H1 (cell line): ENCODE measurements at regions not wholly inside any gene's neighbourhood (a gene's known extent, or its start where the extent isn't known, plus 50 kb on each side); places are given as distances from the start of the nearest gene placed in this dataset.
A peak's percentile ranks its signal among the peaks of the same experiment; 100 is the strongest.

Experiments
- CTCF ChIA-PET: fragments of 300-600 bp; sonication (Branson Sonifier 250); formaldehyde crosslinking; loops from one replicate; lab custom pipeline; 2021; ENCODE audit not compliant: partially characterized antibody; lab: Charles Lee
- POLR2A ChIA-PET: fragments of 300-600 bp; sonication (Branson Sonifier 250); formaldehyde crosslinking; loops from one replicate; lab custom pipeline; 2021; ENCODE audit warnings: inconsistent platforms; ENCODE audit not compliant: partially characterized antibody; lab: Charles Lee
- DNase-seq, 2 experiments: peaks; one replicate each; pipeline versions ENCODE4 v3.0.0 to v3.0.0-alpha.2; 2010 to 2022; ENCODE audit warnings: low spot score in 2 of 2, low read depth in 1 of 2, mixed read lengths in 1 of 2
- FAIRE-seq: peaks from 2 replicates; lab custom pipeline; 2011; peaks lifted over from hg19 to GRCh38; lab: Jason Lieb, UNC
- H2AFZ ChIP-seq: 2 replicates; pipeline ENCODE4 v1.8.1; 2012; ENCODE audit warnings: low read length, inconsistent platforms
- H2AK5ac ChIP-seq: 2 replicates; pipeline ENCODE4 v1.6.1; 2013; ENCODE audit warnings: low read depth, low read length
- H2BK120ac ChIP-seq: replicated peaks from 2 replicates; pipeline ENCODE3; 2013; ENCODE audit warnings: low read depth, low read length, inconsistent platforms
- H2BK12ac ChIP-seq: 2 replicates; pipeline ENCODE4 v1.6.1; 2013; ENCODE audit warnings: low read depth, low read length
- H2BK15ac ChIP-seq: 2 replicates; pipeline ENCODE4 v1.6.1; 2013; ENCODE audit warnings: low read length
- H2BK20ac ChIP-seq: 2 replicates; pipeline ENCODE4 v1.6.1; 2013; ENCODE audit warnings: low read length
- H2BK5ac ChIP-seq: 2 replicates; pipeline ENCODE4 v1.6.1; 2013; ENCODE audit warnings: low read depth, low read length
- H3K14ac ChIP-seq: 2 replicates; pipeline ENCODE4 v1.6.1; 2013; ENCODE audit warnings: inconsistent platforms; ENCODE audit not compliant: insufficient read length
- H3K18ac ChIP-seq: 2 replicates; pipeline ENCODE4 v1.6.1; 2013; ENCODE audit warnings: low read length; ENCODE audit errors: extremely low read depth
- H3K23ac ChIP-seq: 2 replicates; pipeline ENCODE4 v1.6.1; 2013; ENCODE audit warnings: inconsistent platforms; ENCODE audit not compliant: insufficient read length
- H3K23me2 ChIP-seq: 2 replicates; pipeline ENCODE4 v1.6.1; 2013; ENCODE audit warnings: low read depth, low read length
- H3K27ac ChIP-seq: 2 replicates; pipeline ENCODE4 v1.6.1; 2011; ENCODE audit warnings: low read depth, low read length, inconsistent platforms
- H3K27me3 ChIP-seq, 4 experiments: replicated peaks in 1 of 4; 1 replicate in 1 of 4; 2 replicates in 3 of 4; pipeline versions ENCODE4 v1.6.1 to v1.8.1; 2011 to 2013; ENCODE audit warnings: low read length in 3 of 4, mild to moderate bottlenecking in 3 of 4, inconsistent platforms in 2 of 4, mixed read lengths in 2 of 4, moderate library complexity in 1 of 4; ENCODE audit not compliant: control insufficient read depth in 3 of 4, insufficient read depth in 3 of 4; ENCODE audit errors: extremely low read depth in 1 of 4
- H3K36me3 ChIP-seq, 4 experiments: 2 replicates each; pipeline versions ENCODE4 v1.6.1 to v1.8.1; 2011 to 2013; ENCODE audit warnings: mild to moderate bottlenecking in 4 of 4, low read length in 3 of 4, moderate library complexity in 2 of 4, control low read depth in 1 of 4, inconsistent platforms in 1 of 4; ENCODE audit not compliant: insufficient read depth in 4 of 4, control insufficient read depth in 2 of 4
- H3K4ac ChIP-seq: replicated peaks from 2 replicates; pipeline ENCODE3; 2013; ENCODE audit warnings: low read length, low read depth, mixed read lengths, inconsistent platforms; ENCODE audit not compliant: insufficient read length
- H3K4me1 ChIP-seq, 4 experiments: replicated peaks in 1 of 4; 1 replicate in 1 of 4; 2 replicates in 3 of 4; pipeline versions ENCODE4 v1.6.1 to v1.8.1; 2011 to 2013; ENCODE audit warnings: low read length in 3 of 4, inconsistent platforms in 2 of 4, mixed read lengths in 1 of 4; ENCODE audit not compliant: insufficient read depth in 4 of 4, control insufficient read depth in 3 of 4
- H3K4me2 ChIP-seq, 2 experiments: 2 replicates each; pipeline versions ENCODE4 v1.6.1 to v1.8.1; 2011 to 2013; ENCODE audit warnings: low read depth in 2 of 2, low read length in 2 of 2, control low read depth in 1 of 2, inconsistent platforms in 1 of 2, mild to moderate bottlenecking in 1 of 2; ENCODE audit not compliant: insufficient read depth in 1 of 2
- H3K4me3 ChIP-seq, 4 experiments: fragments of 200-600, 300-600 bp in 1 of 4; sonication (generic), shearing (Covaris generic), sonication (Bioruptor Twin) in 1 of 4; 2 replicates each; pipeline versions ENCODE4 v1.5.1 to v1.8.1; 2011 to 2016; ENCODE audit warnings: low read length in 4 of 4, low read depth in 3 of 4, control low read depth in 2 of 4, inconsistent platforms in 2 of 4, mild to moderate bottlenecking in 2 of 4, mixed read lengths in 1 of 4, moderate library complexity in 1 of 4; ENCODE audit not compliant: insufficient read depth in 2 of 4; ENCODE audit errors: extremely low read depth in 1 of 4
- H3K56ac ChIP-seq: replicated peaks from 2 replicates; pipeline ENCODE3; 2013; ENCODE audit warnings: low read depth, mild to moderate bottlenecking, mixed read lengths, low read length, inconsistent platforms; ENCODE audit not compliant: insufficient read length
- H3K79me1 ChIP-seq: 2 replicates; pipeline ENCODE4 v1.6.1; 2013; ENCODE audit warnings: low read depth, low read length, control low read depth
- H3K79me2 ChIP-seq, 2 experiments: 2 replicates each; pipeline versions ENCODE4 v1.6.1 to v1.8.1; 2012 to 2013; ENCODE audit warnings: low read length in 2 of 2, mild to moderate bottlenecking in 2 of 2, inconsistent platforms in 1 of 2; ENCODE audit not compliant: insufficient read depth in 2 of 2, control insufficient read depth in 1 of 2
- H3K9ac ChIP-seq, 4 experiments: replicated peaks in 1 of 4; 1 replicate in 1 of 4; 2 replicates in 3 of 4; pipeline versions ENCODE4 v1.6.1 to v1.8.1; 2011 to 2013; ENCODE audit warnings: low read depth in 3 of 4, low read length in 3 of 4, control low read depth in 2 of 4, mild to moderate bottlenecking in 2 of 4, moderate library complexity in 2 of 4, inconsistent platforms in 1 of 4; ENCODE audit errors: extremely low read depth in 1 of 4
- H3K9me3 ChIP-seq, 2 experiments: 2 replicates each; pipeline versions ENCODE4 v1.6.1 to v1.8.1; 2012 to 2013; ENCODE audit warnings: mild to moderate bottlenecking in 2 of 2, moderate library complexity in 2 of 2, control low read depth in 1 of 2, inconsistent platforms in 1 of 2, low read depth in 1 of 2, low read length in 1 of 2, mixed read lengths in 1 of 2; ENCODE audit not compliant: insufficient read depth in 2 of 2
- H4K20me1 ChIP-seq, 2 experiments: replicated peaks in 1 of 2; 2 replicates each; pipeline versions ENCODE3 to v1.8.1; 2011 to 2013; ENCODE audit warnings: inconsistent platforms in 2 of 2, low read length in 2 of 2, mild to moderate bottlenecking in 1 of 2; ENCODE audit not compliant: insufficient read depth in 2 of 2, control insufficient read depth in 1 of 2
- H4K5ac ChIP-seq: 2 replicates; pipeline ENCODE4 v1.6.1; 2013; ENCODE audit warnings: low read length, low read depth, mixed read lengths, inconsistent platforms; ENCODE audit not compliant: insufficient read length
- H4K8ac ChIP-seq: 2 replicates; pipeline ENCODE4 v1.8.0; 2013; ENCODE audit warnings: mild to moderate bottlenecking, moderate library complexity, low read length, inconsistent platforms; ENCODE audit not compliant: insufficient read depth; ENCODE audit errors: extremely low read depth
- H4K91ac ChIP-seq: replicated peaks from 2 replicates; pipeline ENCODE3; 2013; ENCODE audit warnings: low read length, mixed read lengths, inconsistent platforms; ENCODE audit not compliant: insufficient read length
- ATF3 ChIP-seq: IDR thresholded peaks from 2 replicates; pipeline ENCODE4 v1.6.1; 2011; ENCODE audit warnings: low read depth, mild to moderate bottlenecking, low read length; ENCODE audit not compliant: insufficient read depth
- BACH1 ChIP-seq: IDR thresholded peaks from 2 replicates; pipeline ENCODE4 v1.6.1; 2012; ENCODE audit warnings: low read length, improper control_type of control experiment
- KDM4A ChIP-seq: IDR thresholded peaks from one replicate; pipeline ENCODE4 v1.7.1; 2012; ENCODE audit warnings: low read depth, mild to moderate bottlenecking, moderate library complexity, low read length, inconsistent platforms; ENCODE audit not compliant: severe bottlenecking
- MAFK ChIP-seq: IDR thresholded peaks from 2 replicates; pipeline ENCODE4 v1.6.1; 2012; ENCODE audit warnings: low read depth, mild to moderate bottlenecking, improper control_type of control experiment, low read length
- SRF ChIP-seq: IDR thresholded peaks from 2 replicates; pipeline ENCODE4 v1.6.1; 2011; ENCODE audit warnings: mild to moderate bottlenecking, low read depth, low read length, moderate library complexity
- WGBS, 2 experiments: shearing (Covaris generic) in 1 of 2; methylation state at CpG; one replicate each; pipeline versions ENCODE4 v1.1.6 to v1.1.7; 2013 to 2015; ENCODE audit warnings: low lambda C conversion rate in 2 of 2, mixed read lengths in 2 of 2, inconsistent platforms in 1 of 2, low coverage in 1 of 2, missing lambda C conversion rate in 1 of 2; ENCODE audit not compliant: insufficient replicate concordance in 2 of 2, insufficient coverage in 1 of 2, insufficient read length in 1 of 2; ENCODE audit errors: extremely low coverage in 1 of 2, missing lambda C conversion rate in 1 of 2; 5-methylcytosine and 5-hydroxymethylcytosine counted together

GRCh38 chr18:1050012-1050657, 145.5 kb downstream of the ADCYAP1 start:
- no peak overlapping the region for H2AFZ ChIP-seq
- no peak for TF ChIP-seq SRF
- no peak for TF ChIP-seq ATF3
- TF ChIP-seq MAFK: peak; percentile 34; the same call in 1 of the 2 replicates
- peak; percentile 90 for TF ChIP-seq BACH1
- TF ChIP-seq KDM4A: no peak
- no peaks in the 10 kb centered on the region for H4K20me1 ChIP-seq
- ChIA-PET CTCF (no interaction called here), POLR2A (no interaction called here)
- H3K23me2 ChIP-seq: no peaks in the 10 kb centered on the region; the same call in 1 of the 2 replicates
- no peak overlapping the region for H3K4me3 ChIP-seq
- no peak overlapping the region for H3K4me2 ChIP-seq
- no peaks in the 10 kb centered on the region for H3K9me3 ChIP-seq
- no peaks in the 10 kb centered on the region for H3K36me3 ChIP-seq
- H4K5ac ChIP-seq: no peak overlapping the region
- H2AK5ac ChIP-seq: no peak overlapping the region
- no peaks in the 10 kb centered on the region for H3K79me1 ChIP-seq
- no peak overlapping the region for H3K27ac ChIP-seq
- H3K14ac ChIP-seq: no peak overlapping the region
- no peak overlapping the region for H2BK15ac ChIP-seq
- H2BK5ac ChIP-seq: no peak overlapping the region
- H4K91ac ChIP-seq: no peak overlapping the region
- no peak overlapping the region for H3K23ac ChIP-seq
- H3K9ac ChIP-seq: no peak overlapping the region
- no peak overlapping the region for H3K56ac ChIP-seq
- no peak overlapping the region for H3K4ac ChIP-seq
- H3K4me1 ChIP-seq: peaks cover 0 to 12% (median 2%) of the 10 kb centered on the region in 4 experiments; a peak in 3 of 7 replicates
- H2BK20ac ChIP-seq: no peak overlapping the region
- H2BK120ac ChIP-seq: no peak overlapping the region
- no peaks in the 10 kb centered on the region for H3K27me3 ChIP-seq
- 86% methylated on average over 3 of the region's 3 CpGs; no CpG with 5 or more reads in 1 of the 2 experiments for WGBS, 2 experiments
- FAIRE-seq: no peak
- H2BK12ac ChIP-seq: no peak overlapping the region
- DNase-seq: no peak
- H4K8ac ChIP-seq: no peak overlapping the region
- H3K79me2 ChIP-seq: no peaks in the 10 kb centered on the region; a peak in 1 of 4 replicates
- no peak overlapping the region for H3K18ac ChIP-seq
